Muscle of leg (tissue), 3 donors: ENCODE measurements at regions not wholly inside any gene's neighbourhood (a gene's known extent, or its start where the extent isn't known, plus 50 kb on each side); places are given as distances from the start of the nearest gene placed in this dataset.
A peak's percentile ranks its signal among the peaks of the same experiment; 100 is the strongest.

Source experiments
- DNase-seq: peaks from one replicate; pipeline ENCODE4 v3.0.0; 2013
- H3K27ac ChIP-seq: one replicate; pipeline ENCODE4 v1.5.1; 2013; ENCODE audit warnings: mild to moderate bottlenecking, low read length, control low read depth
- H3K27me3 ChIP-seq: one replicate; pipeline ENCODE4 v1.6.1; 2013; ENCODE audit warnings: low read length; ENCODE audit not compliant: control insufficient read depth, insufficient read depth
- H3K36me3 ChIP-seq: one replicate; pipeline ENCODE4 v1.6.1; 2013; ENCODE audit warnings: low read length; ENCODE audit not compliant: control insufficient read depth, insufficient read depth
- H3K4me1 ChIP-seq: one replicate; pipeline ENCODE4 v1.6.1; 2013; ENCODE audit warnings: low read length; ENCODE audit not compliant: control insufficient read depth, insufficient read depth
- H3K4me3 ChIP-seq: one replicate; pipeline ENCODE4 v1.5.1; 2013; ENCODE audit warnings: low read length, control low read depth
- H3K9me3 ChIP-seq: replicated peaks from 2 replicates; pipeline ENCODE4 v1.6.1; 2013; ENCODE audit warnings: low read depth, low read length; ENCODE audit not compliant: control insufficient read depth
- WGBS: methylation state at CpG from one replicate; pipeline ENCODE4 v1.1.5; 2013; ENCODE audit warnings: missing lambda C conversion rate; ENCODE audit not compliant: insufficient coverage; 5-methylcytosine and 5-hydroxymethylcytosine counted together

DNA sequence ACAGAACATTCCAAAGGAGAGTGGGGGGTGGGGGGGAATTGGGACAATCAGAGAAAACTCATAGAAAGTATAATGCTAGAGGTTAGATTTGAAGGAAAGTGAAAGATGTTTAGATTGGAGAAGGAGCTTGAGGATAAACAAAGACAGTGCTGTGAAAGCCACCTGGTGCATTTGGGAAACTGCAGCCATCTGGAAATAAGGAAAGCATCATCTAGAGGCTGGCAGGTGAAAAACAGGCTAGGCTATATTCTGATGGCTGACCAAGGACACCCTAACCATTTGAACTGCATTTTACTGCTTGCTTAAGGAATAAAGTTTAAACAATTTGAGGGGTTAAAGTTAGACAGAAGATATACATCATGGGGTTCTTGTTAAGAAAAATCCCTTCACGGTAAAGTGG lies 296.4 kb downstream of the CETN3 start:
- Histone ChIP-seq H3K9me3 (no peaks in the 10 kb centered on the region), H3K27ac (no peak overlapping the region), H3K36me3 (no peaks in the 10 kb centered on the region), H3K4me1 (no peaks in the 10 kb centered on the region), H3K27me3 (no peaks in the 10 kb centered on the region), H3K4me3 (no peak overlapping the region)
- WGBS, result 85% methylated on average over 1 of the region's 1 CpG
- no peak for DNase-seq

DNA sequence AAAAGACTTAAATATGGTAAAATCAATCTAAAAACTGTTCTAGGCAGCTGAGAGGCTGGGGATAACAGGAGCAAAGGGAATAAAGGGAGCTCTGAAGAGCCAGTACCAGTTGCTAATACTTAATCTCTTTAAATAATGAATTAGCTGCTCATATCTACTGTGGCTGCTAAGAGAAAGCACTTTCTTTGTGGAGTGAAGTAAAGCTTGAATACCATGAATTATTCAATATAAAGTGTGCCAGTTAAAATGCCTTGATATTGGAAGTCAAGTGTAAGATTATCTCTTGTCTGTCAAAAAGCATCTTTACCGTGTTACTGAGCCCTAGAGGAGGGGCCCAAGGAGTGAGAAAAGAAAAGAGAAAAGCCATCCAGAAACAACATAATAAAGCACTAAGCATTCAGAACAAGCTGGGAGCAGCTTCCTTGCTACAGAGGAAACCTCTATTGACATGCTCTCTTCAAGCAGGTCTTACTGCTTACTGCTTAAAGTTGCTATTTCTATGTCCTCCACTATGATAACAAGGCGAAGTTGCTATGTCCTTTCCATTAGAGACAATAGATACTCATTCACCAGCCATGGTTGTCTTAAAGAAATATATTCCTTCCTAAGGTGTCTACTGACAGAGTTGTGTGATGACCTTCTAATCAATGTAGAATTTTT lies 297.4 kb downstream of the CETN3 start:
- Histone ChIP-seq H3K4me3 (peak overlapping the region; percentile 5), H3K4me1 (no peaks in the 10 kb centered on the region), H3K27me3 (no peaks in the 10 kb centered on the region), H3K9me3 (no peaks in the 10 kb centered on the region), H3K36me3 (no peaks in the 10 kb centered on the region), H3K27ac (peak overlapping the region; percentile 45)
- DNase-seq, result peak; percentile 10
- 14% methylated on average over 1 of the region's 2 CpGs for WGBS

DNA sequence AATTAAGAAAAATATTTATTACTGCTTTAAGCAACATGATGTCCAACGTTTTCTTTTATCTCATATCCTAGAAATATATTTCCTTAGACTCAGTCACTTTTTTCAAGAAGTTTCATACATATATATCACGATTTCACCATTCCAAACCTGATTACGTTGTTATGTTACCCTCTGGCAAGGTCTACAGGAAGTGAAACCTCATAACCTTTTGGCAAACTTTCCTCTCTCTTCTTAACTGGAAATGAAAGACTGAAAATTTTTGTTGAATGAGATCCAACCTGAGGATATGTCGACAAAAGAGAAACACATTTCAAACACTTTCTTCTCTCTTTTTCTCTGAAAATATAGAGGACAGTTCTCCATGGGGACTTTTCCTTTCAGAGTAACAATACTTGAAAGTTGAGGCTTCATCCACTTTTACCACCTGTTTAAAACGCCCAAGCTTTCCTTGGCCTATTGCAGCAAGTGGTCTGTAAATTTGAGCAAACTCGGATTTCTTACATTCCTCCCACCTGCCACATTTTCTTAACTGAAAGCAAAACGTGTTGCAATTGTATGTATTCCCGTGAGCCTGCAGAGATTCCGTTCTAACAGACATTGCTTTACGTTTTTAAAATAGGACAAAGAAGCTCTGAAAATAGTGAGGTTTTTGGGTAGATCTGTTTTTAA lies 298.1 kb downstream of the CETN3 start:
- no peaks in the 10 kb centered on the region for H3K36me3 ChIP-seq
- H3K4me1 ChIP-seq, result no peaks in the 10 kb centered on the region
- peak overlapping the region; percentile 5 for H3K4me3 ChIP-seq
- peak; percentile 45 for DNase-seq
- 0% methylated on average over 1 of the region's 10 CpGs for WGBS
- H3K27ac ChIP-seq, result peak overlapping the region; percentile 45
- H3K27me3 ChIP-seq, result no peaks in the 10 kb centered on the region
- no peaks in the 10 kb centered on the region for H3K9me3 ChIP-seq

DNA sequence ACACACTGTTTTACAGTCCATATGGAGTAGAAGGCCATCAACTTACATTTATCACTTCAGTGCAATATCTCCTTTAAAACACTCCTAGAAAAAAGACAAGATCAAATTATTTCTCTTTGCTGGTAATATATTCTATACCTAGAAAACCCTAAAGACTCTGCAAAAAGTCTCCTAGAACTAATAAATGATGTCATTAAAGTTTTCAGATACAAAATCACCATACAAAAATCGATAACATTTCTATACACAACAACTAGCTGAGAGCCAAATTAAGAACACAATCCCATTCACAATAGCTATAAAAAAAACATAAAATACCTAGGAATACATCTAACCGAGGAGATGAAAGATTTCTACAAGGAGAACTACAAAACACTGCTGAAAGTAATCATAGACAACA lies 300.3 kb downstream of the CETN3 start:
- no peaks in the 10 kb centered on the region for H3K36me3 ChIP-seq
- WGBS, result no CpG with 5 or more reads among the region's 2 CpGs
- peaks cover 2% of the 10 kb centered on the region for H3K9me3 ChIP-seq
- H3K27me3 ChIP-seq, result no peaks in the 10 kb centered on the region
- H3K4me3 ChIP-seq, result no peak overlapping the region
- no peak for DNase-seq
- no peaks in the 10 kb centered on the region for H3K4me1 ChIP-seq
- H3K27ac ChIP-seq, result no peak overlapping the region

DNA sequence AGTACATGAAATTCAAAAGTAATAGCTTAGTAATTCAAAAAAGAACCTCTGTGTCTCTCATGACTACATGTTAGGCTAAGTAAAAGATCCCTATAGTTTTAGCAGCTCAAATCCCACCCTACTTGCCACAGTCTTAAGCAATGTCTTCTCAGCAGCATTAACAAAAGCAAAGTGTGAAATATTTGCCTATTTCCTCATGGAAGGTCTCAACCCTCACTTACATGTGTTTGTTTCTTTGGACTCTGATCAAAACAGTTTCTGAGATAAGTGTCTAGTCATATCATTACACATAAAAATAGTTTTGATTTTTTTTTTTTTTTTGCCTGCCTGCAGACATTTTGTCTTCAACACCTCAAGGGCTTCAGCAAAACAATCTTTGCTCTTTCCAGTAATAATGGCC lies 310.5 kb downstream of the CETN3 start:
- no peak for DNase-seq
- Histone ChIP-seq H3K9me3 (no peaks in the 10 kb centered on the region), H3K4me3 (no peak overlapping the region), H3K4me1 (no peaks in the 10 kb centered on the region), H3K27ac (no peak overlapping the region), H3K27me3 (no peaks in the 10 kb centered on the region), H3K36me3 (no peaks in the 10 kb centered on the region)

DNA sequence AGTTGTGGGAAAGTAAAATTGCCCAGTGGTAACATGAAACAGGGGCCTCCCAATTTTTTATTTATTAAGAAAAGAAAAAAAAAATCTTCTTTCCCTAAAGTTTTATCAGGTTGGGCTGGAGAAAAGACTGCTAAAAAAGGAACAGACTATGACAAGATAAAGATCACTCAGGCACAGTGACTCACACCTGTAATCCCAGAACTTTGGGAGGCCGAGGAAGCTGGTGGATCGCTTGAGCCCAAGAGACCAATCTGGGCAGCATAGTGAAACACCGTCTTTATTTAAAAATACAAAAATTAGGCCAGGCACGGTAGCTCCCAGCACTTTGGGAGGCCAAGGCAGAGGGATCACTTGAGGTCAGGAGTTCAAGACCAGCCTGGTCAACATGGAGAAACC lies 312.5 kb downstream of the CETN3 start:
- 86% methylated on average over 1 of the region's 4 CpGs for WGBS
- no peaks in the 10 kb centered on the region for H3K4me1 ChIP-seq
- DNase-seq, result no peak

DNA sequence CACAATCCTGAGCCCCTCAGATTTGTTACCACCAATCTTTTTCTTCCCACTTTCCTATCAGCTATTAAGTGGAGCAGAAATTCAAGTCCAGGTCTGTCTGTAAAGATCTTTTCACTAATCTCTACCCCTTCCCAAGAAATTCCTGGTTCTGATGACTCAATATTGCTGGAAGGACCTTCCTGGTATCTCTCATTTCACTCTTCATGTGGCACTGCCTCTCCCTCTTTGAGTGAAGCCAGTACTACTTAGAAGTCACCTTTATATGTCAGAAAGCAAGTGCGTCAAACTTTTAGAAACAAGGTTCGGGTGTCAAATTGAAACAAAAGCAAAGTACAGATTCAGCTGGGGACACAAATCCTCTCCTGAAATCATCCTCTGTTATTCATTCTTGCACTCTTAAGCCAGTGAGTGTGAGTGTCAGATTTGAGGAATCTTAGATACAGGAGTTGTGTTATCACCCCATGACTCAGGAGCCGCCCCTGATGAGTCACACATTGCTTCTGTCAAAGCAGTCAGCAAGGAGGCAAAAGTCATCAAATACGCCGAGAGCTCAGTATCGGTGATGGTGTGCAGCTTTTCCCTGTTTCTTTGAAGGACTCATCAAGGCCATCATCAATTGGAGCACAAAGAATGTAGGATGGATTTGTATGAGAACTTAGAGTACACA lies 313.0 kb downstream of the CETN3 start:
- no peak overlapping the region for H3K4me3 ChIP-seq
- no peaks in the 10 kb centered on the region for H3K4me1 ChIP-seq
- 86% methylated on average over 4 of the region's 6 CpGs for WGBS
- no peak for DNase-seq
- no peaks in the 10 kb centered on the region for H3K36me3 ChIP-seq
- no peaks in the 10 kb centered on the region for H3K9me3 ChIP-seq
- no peak overlapping the region for H3K27ac ChIP-seq
- H3K27me3 ChIP-seq, result no peaks in the 10 kb centered on the region

More for the DNA sequence above, 312.5 kb downstream of the CETN3 start:
- Histone ChIP-seq H3K27ac (no peak overlapping the region), H3K27me3 (no peaks in the 10 kb centered on the region), H3K9me3 (no peaks in the 10 kb centered on the region), H3K36me3 (no peaks in the 10 kb centered on the region), H3K4me3 (no peak overlapping the region)

DNA sequence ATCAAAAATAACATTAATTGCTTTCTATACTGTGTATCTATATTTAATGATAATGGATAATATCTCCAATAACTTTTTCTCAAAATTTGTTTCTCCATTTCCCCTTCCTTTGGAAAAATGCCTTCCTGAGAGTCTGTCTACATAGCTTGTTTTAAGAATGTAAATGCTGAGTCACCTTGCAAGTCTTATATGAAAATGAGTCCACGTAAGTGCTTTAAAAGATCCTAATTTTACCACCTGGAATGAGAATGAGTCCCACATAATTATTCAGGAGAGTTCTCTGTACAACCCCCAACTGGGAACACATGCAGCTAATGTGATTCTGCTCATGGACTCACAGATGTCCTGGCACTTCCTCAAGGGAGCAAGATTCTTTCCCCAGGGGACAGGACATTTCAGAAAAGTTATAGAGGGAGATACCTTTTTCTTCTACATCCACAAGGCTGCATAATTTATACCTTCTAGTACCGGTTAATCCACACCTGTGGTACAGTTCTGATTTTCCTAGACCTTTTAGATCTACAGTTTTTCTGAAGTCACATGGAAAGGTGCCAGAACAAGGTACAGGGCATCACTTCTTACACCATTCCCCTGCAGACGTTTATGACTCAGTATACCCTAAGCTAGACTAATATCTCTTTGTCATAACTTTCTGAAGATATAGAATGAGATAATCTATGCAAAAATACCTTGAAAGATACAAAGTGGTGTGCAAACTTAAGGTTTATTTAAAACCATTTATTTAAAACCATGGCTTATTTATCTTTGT lies 314.1 kb downstream of the CETN3 start:
- DNase-seq, result no peak
- 57% methylated on average over 1 of the region's 3 CpGs for WGBS
- no peak overlapping the region for H3K4me3 ChIP-seq
- no peak overlapping the region for H3K27ac ChIP-seq
- no peaks in the 10 kb centered on the region for H3K9me3 ChIP-seq
- H3K27me3 ChIP-seq, result no peaks in the 10 kb centered on the region
- no peaks in the 10 kb centered on the region for H3K4me1 ChIP-seq
- no peaks in the 10 kb centered on the region for H3K36me3 ChIP-seq

DNA sequence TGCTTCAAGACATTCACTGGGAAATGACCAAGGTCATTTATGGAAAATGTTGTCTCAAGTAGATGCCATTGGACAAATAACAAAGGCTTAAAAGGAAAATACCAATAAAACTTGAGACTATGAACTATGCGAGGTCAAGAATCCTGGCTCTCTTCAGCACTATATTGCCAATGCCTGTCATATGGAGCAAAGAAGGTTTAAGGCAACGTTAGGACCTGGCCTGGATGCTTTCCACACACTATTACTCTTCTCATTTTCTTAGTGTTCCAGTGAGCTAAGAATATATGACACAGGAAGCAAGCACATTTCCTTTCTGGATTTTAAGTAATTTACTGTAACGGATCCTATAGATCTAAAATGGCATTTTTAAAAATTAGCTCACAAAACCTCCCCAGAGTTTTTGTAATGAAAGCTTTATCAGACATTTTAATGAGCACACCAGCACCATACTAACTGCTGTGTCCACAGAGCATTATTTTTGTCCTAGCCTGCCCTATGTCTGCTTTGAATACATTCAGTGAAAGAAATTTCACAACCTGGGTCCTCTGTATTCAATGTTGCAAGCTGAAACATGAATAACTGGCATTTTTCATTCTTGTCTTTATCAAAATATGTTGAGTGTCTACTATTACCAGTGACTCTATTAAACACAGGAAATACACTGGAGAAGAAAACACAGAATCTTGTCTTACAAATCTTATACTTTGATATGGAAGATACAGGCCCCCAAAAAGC lies 315.6 kb downstream of the CETN3 start:
- Histone ChIP-seq H3K9me3 (no peaks in the 10 kb centered on the region), H3K4me3 (no peak overlapping the region), H3K4me1 (no peaks in the 10 kb centered on the region), H3K27me3 (no peaks in the 10 kb centered on the region), H3K36me3 (no peaks in the 10 kb centered on the region), H3K27ac (no peak overlapping the region)
- no peak for DNase-seq
- no CpG with 5 or more reads among the region's 3 CpGs for WGBS
